LNCaP clone FGC (cell line): ENCODE measurements at regions not wholly inside any gene's neighbourhood (a gene's known extent, or its start where the extent isn't known, plus 50 kb on each side); places are given as distances from the start of the nearest gene placed in this dataset.

ENCODE experiments used
- DNase-seq: peaks from one replicate; pipeline ENCODE4 v3.0.0-alpha.2; 2011; ENCODE audit warnings: low read depth
- H3K4me3 ChIP-seq: 2 replicates; pipeline ENCODE4 v1.5.1; 2011; ENCODE audit warnings: mild to moderate bottlenecking, low read depth, low read length, control low read depth
- TF ChIP-seq, protein P1 (sequence below): IDR thresholded peaks from 2 replicates; pipeline ENCODE4 v1.5.1; 2012; ENCODE audit warnings: mild to moderate bottlenecking; ENCODE audit not compliant: control insufficient read depth, insufficient read depth; ENCODE audit errors: extremely low read depth

DNA sequence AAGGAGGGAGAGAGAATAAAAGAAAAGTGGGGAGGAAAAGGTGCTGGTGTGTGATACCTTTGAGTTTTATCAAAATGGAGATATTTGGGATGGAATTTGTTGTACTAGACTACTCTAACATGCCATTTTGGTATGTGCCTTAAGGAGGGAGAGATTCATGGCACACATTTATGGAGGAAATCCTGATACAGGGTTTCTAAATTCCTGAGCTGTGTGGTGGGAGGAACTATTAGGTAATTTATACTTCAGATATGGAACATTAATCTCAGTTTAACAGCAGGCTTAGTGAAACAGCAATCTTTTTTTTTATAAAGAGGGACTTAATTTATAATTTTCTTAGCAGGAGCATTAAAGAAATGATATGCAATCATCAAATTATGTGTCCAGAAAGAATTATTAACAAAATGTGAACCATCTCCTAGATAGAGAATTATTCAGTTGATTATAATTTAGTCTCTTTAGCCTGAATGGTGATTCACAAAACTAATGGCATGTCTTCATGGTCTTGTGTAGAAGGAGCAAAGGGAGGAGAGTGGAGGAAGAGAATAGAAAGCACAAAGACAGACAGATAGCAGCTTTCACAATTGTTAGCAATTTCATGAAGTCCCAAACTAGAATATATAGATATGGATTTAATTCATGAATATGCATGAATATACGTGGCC lies 301.6 kb downstream of the HLX start:
- H3K4me3 ChIP-seq: no peak overlapping the region
- TF ChIP-seq, protein P1, sequence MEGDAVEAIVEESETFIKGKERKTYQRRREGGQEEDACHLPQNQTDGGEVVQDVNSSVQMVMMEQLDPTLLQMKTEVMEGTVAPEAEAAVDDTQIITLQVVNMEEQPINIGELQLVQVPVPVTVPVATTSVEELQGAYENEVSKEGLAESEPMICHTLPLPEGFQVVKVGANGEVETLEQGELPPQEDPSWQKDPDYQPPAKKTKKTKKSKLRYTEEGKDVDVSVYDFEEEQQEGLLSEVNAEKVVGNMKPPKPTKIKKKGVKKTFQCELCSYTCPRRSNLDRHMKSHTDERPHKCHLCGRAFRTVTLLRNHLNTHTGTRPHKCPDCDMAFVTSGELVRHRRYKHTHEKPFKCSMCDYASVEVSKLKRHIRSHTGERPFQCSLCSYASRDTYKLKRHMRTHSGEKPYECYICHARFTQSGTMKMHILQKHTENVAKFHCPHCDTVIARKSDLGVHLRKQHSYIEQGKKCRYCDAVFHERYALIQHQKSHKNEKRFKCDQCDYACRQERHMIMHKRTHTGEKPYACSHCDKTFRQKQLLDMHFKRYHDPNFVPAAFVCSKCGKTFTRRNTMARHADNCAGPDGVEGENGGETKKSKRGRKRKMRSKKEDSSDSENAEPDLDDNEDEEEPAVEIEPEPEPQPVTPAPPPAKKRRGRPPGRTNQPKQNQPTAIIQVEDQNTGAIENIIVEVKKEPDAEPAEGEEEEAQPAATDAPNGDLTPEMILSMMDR: no peak
- no peak for DNase-seq

DNA sequence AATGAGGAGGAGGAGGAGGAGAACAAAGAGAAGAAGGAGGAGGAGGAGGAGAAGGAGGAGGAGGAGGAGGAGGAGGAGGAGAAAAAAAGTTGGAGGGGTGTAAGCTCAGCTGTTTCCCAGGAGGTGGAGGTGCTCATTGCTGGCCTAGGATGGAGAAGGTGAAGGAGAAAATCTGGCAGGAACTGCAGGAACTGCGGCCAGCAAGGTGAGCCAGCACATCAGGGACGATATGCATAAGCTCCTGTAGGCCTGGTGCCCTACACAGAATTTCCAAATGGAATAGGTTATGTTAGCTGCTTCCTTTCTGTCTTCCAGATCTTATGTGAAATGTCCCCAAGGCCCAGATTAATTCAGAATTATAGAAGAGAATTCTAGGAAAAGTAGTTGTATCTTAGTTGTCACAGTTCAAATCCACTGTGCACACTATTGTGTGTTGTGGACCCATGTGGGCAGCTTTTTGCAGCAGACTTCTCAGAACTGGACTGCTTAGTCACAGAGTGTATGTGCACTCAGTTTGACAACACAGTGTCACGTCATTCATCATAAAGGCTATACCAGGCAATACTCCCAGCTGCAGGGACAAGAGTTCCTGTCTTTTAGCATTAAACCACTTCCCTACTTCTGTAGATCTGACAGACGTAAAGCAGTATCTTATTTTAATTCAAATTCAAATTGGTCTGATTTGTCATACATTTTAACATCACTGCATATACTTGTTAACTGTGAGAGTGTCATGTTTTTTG lies 303.7 kb downstream of the HLX start:
- no peak for DNase-seq
- TF ChIP-seq, protein P1: no peak

DNA sequence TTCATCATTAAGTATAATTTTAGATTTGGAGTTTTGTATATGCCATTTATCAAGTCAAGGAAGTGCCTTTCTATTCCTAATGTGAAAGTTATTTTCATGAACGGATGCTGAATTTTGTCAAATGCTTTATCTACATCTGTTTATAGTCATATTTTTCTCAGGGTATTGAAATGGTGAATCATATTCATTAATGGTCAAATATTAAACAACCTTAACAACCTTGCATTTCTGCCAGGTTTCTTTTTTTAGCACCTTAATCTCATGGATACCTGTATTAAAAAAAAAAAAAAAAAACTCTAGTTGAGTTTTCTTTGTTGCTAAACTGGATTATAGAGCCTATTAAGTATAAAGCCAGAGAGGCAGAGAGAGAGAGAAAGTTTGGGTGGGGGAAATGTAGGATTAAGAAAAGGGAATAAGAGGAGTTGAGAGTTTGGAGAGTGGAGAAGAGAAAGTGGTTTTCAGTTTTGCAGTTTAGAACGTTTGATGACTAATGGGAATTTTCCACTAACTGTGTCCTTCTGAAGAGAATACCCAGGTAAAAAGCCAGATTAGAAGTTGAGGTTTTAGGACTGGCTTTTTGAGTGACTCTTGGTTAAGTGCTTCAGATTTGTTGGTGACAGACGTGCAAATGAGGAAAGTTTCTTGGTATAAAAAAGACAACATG lies 305.0 kb downstream of the HLX start:
- DNase-seq: no peak
- no peak overlapping the region for H3K4me3 ChIP-seq
- TF ChIP-seq, protein P1: no peak

More for the DNA sequence above, 303.7 kb downstream of the HLX start:
- no peak overlapping the region for H3K4me3 ChIP-seq

DNA sequence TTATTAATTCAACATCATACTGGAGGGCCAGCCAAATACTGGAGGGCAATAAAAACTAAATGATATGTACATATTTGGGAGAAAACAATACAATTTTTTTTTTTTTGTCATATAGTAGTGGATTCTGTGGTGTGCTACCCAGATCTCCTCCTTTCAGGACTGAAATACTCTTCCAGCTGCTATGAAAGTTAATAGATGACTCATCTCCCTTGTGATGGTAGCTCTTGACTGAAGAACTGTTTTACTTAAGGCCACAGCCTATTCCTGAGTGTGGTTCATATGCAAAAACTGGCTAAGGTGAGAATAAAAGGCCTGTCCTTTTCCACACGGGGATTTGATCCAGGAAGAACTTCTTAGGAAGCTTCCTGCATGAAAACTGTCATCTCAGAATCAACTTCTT lies 307.9 kb downstream of the HLX start:
- TF ChIP-seq, protein P1: no peak

DNA sequence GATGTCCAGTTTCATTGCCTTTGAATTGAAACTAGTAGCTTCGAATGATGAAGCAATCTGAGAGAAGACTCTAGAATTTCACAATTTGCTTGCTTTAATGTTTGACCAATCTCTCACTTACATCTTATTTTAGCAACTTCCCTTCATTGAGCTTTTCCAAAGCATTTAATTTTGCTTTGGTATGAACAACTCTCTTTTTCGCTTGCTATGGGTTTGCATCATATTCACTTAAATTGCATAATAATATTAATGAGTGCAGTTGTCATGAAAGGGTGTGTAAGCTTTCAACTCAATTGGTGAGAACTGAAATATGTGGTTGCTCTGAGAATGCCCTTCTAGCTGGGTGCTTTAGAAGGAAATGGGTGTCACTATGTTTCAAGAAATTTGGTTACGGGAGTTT lies 309.2 kb downstream of the HLX start:
- TF ChIP-seq, protein P1: no peak
- no peak for DNase-seq
- no peak overlapping the region for H3K4me3 ChIP-seq

More for the DNA sequence above, 307.9 kb downstream of the HLX start:
- H3K4me3 ChIP-seq: no peak overlapping the region
- DNase-seq: no peak

DNA sequence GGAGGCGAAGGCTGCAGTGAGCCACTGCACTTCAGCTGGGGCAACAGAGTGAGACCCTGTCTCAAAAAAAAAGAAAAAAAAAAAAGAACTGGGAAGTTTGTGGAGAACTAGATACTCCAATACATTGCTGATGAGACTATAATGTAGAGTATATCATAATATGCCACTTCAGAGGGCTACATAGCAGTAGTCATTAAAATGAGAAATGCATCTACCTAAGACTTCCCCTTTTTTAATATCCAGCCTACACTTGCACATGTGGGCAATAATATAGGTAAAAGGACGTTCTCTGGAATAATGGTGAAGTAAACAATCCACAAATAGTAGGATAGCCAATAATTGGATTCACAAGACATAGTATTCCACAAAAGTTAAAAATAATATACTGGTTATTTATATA lies 311.0 kb downstream of the HLX start:
- no peak for DNase-seq
- TF ChIP-seq, protein P1: no peak
- H3K4me3 ChIP-seq: no peak overlapping the region

DNA sequence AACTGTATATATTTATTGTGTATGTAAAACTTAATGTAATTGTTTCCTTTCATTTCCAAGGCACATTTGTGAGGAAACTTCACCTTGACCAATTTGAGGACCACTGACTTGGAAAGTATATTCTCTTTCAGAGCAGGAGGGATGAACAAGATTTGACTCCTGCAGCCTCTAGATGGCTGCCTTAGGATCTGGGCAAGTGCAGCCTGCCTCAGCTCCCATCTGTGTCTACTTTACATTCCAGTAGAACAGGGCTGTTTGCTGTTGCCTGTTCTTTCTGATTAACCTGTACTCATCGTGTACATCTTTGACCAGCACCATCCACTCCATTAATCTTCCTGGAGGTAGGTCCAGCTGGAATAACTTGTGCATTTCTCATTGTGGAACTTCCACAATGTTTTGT lies 312.8 kb downstream of the HLX start:
- DNase-seq: no peak
- TF ChIP-seq, protein P1: no peak

More for the DNA sequence above, 312.8 kb downstream of the HLX start:
- no peak overlapping the region for H3K4me3 ChIP-seq
